ENCODE measurements at regions not wholly inside any gene's neighbourhood (a gene's known extent, or its start where the extent isn't known, plus 50 kb on each side); places are given as distances from the start of the nearest gene placed in this dataset.

DNA sequence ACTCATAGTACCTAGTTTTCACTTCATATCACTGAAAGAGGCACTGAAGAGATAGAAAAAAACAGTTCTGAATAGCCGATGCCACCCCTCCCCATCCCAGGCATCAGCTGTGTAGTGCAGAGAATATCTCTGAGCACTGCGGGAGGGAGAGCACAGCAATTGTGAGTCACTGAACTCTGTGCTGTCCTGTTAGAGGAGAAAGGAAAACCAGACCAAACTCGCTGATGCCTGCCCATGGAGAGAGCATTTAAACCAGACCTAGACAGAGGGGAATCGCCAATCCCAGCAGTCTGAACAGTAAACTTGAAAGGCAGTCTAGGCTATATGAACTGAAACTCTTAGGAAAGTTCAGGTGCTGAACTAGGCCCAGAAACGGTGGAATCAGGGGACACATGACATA, 120.1 kb upstream of the SLC30A5 start:
- H3K4me2 ChIP-seq: no peak overlapping the region
- CTCF ChIA-PET: interaction anchor here (0.6 to 1.3 kb wide), 3 partner anchors 11 to 607 kb away, joined by 3 to 4 read pairs (median 4); no protein-coding TSS in a partner anchor
- TF ChIP-seq FOSL2 (IDR thresholded peaks at IDR 0.05; ENCODE audit: borderline replicate concordance, low read depth) (no peak), FOXJ3 (CRISPR knock-in tag; IDR thresholded peaks at IDR 0.05) (no peak)
- TF ChIP-seq, protein P1, sequence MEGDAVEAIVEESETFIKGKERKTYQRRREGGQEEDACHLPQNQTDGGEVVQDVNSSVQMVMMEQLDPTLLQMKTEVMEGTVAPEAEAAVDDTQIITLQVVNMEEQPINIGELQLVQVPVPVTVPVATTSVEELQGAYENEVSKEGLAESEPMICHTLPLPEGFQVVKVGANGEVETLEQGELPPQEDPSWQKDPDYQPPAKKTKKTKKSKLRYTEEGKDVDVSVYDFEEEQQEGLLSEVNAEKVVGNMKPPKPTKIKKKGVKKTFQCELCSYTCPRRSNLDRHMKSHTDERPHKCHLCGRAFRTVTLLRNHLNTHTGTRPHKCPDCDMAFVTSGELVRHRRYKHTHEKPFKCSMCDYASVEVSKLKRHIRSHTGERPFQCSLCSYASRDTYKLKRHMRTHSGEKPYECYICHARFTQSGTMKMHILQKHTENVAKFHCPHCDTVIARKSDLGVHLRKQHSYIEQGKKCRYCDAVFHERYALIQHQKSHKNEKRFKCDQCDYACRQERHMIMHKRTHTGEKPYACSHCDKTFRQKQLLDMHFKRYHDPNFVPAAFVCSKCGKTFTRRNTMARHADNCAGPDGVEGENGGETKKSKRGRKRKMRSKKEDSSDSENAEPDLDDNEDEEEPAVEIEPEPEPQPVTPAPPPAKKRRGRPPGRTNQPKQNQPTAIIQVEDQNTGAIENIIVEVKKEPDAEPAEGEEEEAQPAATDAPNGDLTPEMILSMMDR (IDR thresholded peaks at IDR 0.05): no peak
- POLR2A ChIA-PET: no interaction called here
- H3K4me1 ChIP-seq (ENCODE audit: control insufficient read depth in 1 of 2, insufficient read depth in 2 of 2, low read depth in 1 of 2, low read length in 1 of 2): no peaks in the 10 kb centered on the region
- no peak overlapping the region for H3K9ac ChIP-seq
- H3K36me3 ChIP-seq (replicated peaks in 1 of 2; ENCODE audit: control insufficient read depth in 1 of 2, insufficient read depth in 2 of 2, low read length in 1 of 2): no peaks in the 10 kb centered on the region
- WGBS (ENCODE audit: low lambda C conversion rate): 46% methylated on average over 5 of the region's 5 CpGs
- DNase-seq: no peak
- H3K9me3 ChIP-seq: no peaks in the 10 kb centered on the region
- no peaks in the 10 kb centered on the region for H3K79me2 ChIP-seq (ENCODE audit: insufficient read depth)
- no peaks in the 10 kb centered on the region for H3K27me3 ChIP-seq (ENCODE audit: insufficient read depth)
- no peak overlapping the region for H3K4me3 ChIP-seq (ENCODE audit: low read depth in 2 of 2, low read length in 1 of 2)
- H3K27ac ChIP-seq (ENCODE audit: low read depth in 2 of 2, low read length in 1 of 2): no peak overlapping the region
- H3K9me2 ChIP-seq: no peaks in the 10 kb centered on the region
- H3F3A ChIP-seq (replicated peaks; ENCODE audit: insufficient read depth): no peaks in the 10 kb centered on the region
- no peak overlapping the region for H2AFZ ChIP-seq (ENCODE audit: low read depth)
- H4K20me1 ChIP-seq (ENCODE audit: insufficient read depth): no peaks in the 10 kb centered on the region

DNA sequence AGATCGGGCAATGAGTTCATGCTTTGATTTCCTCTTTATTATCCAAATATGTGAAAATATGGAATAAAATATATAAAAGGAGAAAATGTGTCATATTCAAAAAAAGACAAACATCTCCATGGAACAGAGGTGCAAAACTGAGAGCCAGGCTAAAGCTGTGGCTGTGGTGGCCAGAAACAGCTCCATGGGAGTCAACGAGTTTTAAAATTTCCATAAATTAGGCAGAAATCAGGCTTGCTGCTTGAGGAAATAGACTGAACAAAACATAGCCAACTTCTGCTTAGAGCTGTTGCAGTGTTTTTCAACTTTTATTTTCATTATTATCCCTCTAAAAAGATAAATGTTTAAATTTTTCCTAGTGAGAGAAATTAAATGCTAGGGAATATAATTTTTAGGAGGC, 110.8 kb upstream of the SLC30A5 start:
- H3K27ac ChIP-seq (ENCODE audit: low read depth in 2 of 2, low read length in 1 of 2): no peak overlapping the region
- no peak overlapping the region for H2AFZ ChIP-seq (ENCODE audit: low read depth)
- ChIA-PET POLR2A (no interaction called here), CTCF (interaction anchor here (0.6 to 1.9 kb wide), 2 partner anchors 20 to 41 kb away, joined by 3 to 6 read pairs; no protein-coding TSS in a partner anchor)
- no peaks in the 10 kb centered on the region for H3F3A ChIP-seq (replicated peaks; ENCODE audit: insufficient read depth)
- no peaks in the 10 kb centered on the region for H3K79me2 ChIP-seq (ENCODE audit: insufficient read depth)
- H3K27me3 ChIP-seq (ENCODE audit: insufficient read depth): no peaks in the 10 kb centered on the region
- H3K9me2 ChIP-seq: no peaks in the 10 kb centered on the region
- no peaks in the 10 kb centered on the region for H3K36me3 ChIP-seq (replicated peaks in 1 of 2; ENCODE audit: control insufficient read depth in 1 of 2, insufficient read depth in 2 of 2, low read length in 1 of 2)
- no peak overlapping the region for H3K9ac ChIP-seq
- TF ChIP-seq ELF1 (IDR thresholded peaks at IDR 0.05) (no peak), EZH2phosphoT487 (IDR thresholded peaks at IDR 0.05; ENCODE audit: borderline replicate concordance, low read depth) (no peak), EP300 (IDR thresholded peaks at IDR 0.05; ENCODE audit: borderline replicate concordance in 1 of 2, low read depth in 1 of 2, low read length in 1 of 2) (no peak), FOXM1 (IDR thresholded peaks at IDR 0.05; ENCODE audit: low read depth) (no peak), RAD21 (IDR thresholded peaks at IDR 0.05; ENCODE audit: low read length) (no peak), TCF12 (IDR thresholded peaks at IDR 0.05) (no peak), RCOR1 (IDR thresholded peaks at IDR 0.05; ENCODE audit: low read length) (no peak), YY1 (IDR thresholded peaks at IDR 0.05; ENCODE audit: low read depth) (no peak), POLR2AphosphoS5 (IDR thresholded peaks at IDR 0.05; ENCODE audit: low read depth, low read length) (no peak), GATA2 (CRISPR knock-in tag; IDR thresholded peaks at IDR 0.05) (no peak), FOXJ3 (CRISPR knock-in tag; IDR thresholded peaks at IDR 0.05) (no peak)
- TF ChIP-seq, protein P2, sequence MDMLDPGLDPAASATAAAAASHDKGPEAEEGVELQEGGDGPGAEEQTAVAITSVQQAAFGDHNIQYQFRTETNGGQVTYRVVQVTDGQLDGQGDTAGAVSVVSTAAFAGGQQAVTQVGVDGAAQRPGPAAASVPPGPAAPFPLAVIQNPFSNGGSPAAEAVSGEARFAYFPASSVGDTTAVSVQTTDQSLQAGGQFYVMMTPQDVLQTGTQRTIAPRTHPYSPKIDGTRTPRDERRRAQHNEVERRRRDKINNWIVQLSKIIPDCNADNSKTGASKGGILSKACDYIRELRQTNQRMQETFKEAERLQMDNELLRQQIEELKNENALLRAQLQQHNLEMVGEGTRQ (IDR thresholded peaks at IDR 0.05; ENCODE audit: borderline replicate concordance, low read depth, low read length): no peak
- TF ChIP-seq, protein P3, sequence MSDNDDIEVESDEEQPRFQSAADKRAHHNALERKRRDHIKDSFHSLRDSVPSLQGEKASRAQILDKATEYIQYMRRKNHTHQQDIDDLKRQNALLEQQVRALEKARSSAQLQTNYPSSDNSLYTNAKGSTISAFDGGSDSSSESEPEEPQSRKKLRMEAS (IDR thresholded peaks at IDR 0.05; ENCODE audit: low read depth): no peak
- WGBS (ENCODE audit: low lambda C conversion rate): 86% methylated on average over 2 of the region's 2 CpGs
- no peaks in the 10 kb centered on the region for H4K20me1 ChIP-seq (ENCODE audit: insufficient read depth)
- no peak overlapping the region for H3K4me2 ChIP-seq
- no peaks in the 10 kb centered on the region for H3K9me3 ChIP-seq
- DNase-seq: no peak
- H3K4me3 ChIP-seq (ENCODE audit: low read depth in 2 of 2, low read length in 1 of 2): no peak overlapping the region
- no peaks in the 10 kb centered on the region for H3K4me1 ChIP-seq (ENCODE audit: control insufficient read depth in 1 of 2, insufficient read depth in 2 of 2, low read depth in 1 of 2, low read length in 1 of 2)
